Epithelial cell of esophagus (primary cell): ENCODE measurements at regions not wholly inside any gene's neighbourhood (a gene's known extent, or its start where the extent isn't known, plus 50 kb on each side); places are given as distances from the start of the nearest gene placed in this dataset.

Experiments used
- DNase-seq: peaks from one replicate; pipeline ENCODE4 v3.0.0; 2010; ENCODE audit warnings: low read depth
- H3K4me3 ChIP-seq: 2 replicates; pipeline ENCODE4 v1.5.1; 2011; ENCODE audit warnings: mild to moderate bottlenecking, low read length, control low read depth
- CTCF ChIP-seq: IDR thresholded peaks from 2 replicates; pipeline ENCODE4 v1.5.1; 2011; ENCODE audit warnings: low read depth, mild to moderate bottlenecking, low read length, control low read depth, inconsistent platforms; ENCODE audit not compliant: insufficient read depth; ENCODE audit errors: missing control alignments

GRCh38 chr4:177587989-177588388, 145.8 kb upstream of the AGA start:
- DNase-seq, result no peak
- TF ChIP-seq CTCF, result no peak
- H3K4me3 ChIP-seq, result no peak overlapping the region

- DNase-seq, result no peak
- no peak overlapping the region for H3K4me3 ChIP-seq
- TF ChIP-seq CTCF, result no peak
Observed at GRCh38 chr4:177595386-177595785, 153.1 kb upstream of the AGA start.

- no peak overlapping the region for H3K4me3 ChIP-seq
- DNase-seq, result peak; percentile 92
- no peak for TF ChIP-seq CTCF
Observed at GRCh38 chr4:177596035-177596434, 153.8 kb upstream of the AGA start.

GRCh38 chr4:177596991-177597390, 154.8 kb upstream of the AGA start:
- DNase-seq, result no peak
- no peak for TF ChIP-seq CTCF
- H3K4me3 ChIP-seq, result no peak overlapping the region

GRCh38 chr4:177605252-177605651, 163.0 kb upstream of the AGA start:
- DNase-seq, result no peak
- TF ChIP-seq CTCF, result no peak
- H3K4me3 ChIP-seq, result no peak overlapping the region

GRCh38 chr4:177607111-177607573, 164.9 kb upstream of the AGA start:
- H3K4me3 ChIP-seq, result no peak overlapping the region
- no peak for DNase-seq
- no peak for TF ChIP-seq CTCF

GRCh38 chr4:177611974-177612664, 169.9 kb upstream of the AGA start:
- H3K4me3 ChIP-seq, result no peak overlapping the region
- TF ChIP-seq CTCF, result no peak
- DNase-seq, result no peak
